ENCODE measurements at regions not wholly inside any gene's neighbourhood (a gene's known extent, or its start where the extent isn't known, plus 50 kb on each side); places are given as distances from the start of the nearest gene placed in this dataset.

GRCh38 chr11:69961738-69962137, 116.4 kb upstream of the ANO1 start:
- no peak for TF ChIP-seq ZFX (IDR thresholded peaks at IDR 0.05)
- TF ChIP-seq TCF7L2 (IDR thresholded peaks at IDR 0.05; ENCODE audit: borderline replicate concordance, extremely low read depth, insufficient read depth, insufficient read length): no peak
- TF ChIP-seq EZH2 (IDR thresholded peaks at IDR 0.05): no peak
- no peak for TF ChIP-seq YY1 (IDR thresholded peaks at IDR 0.05; ENCODE audit: extremely low read depth, insufficient replicate concordance, low read depth, low read length)
- no peak for TF ChIP-seq CEBPB (IDR thresholded peaks at IDR 0.05; ENCODE audit: low read depth)
- TF ChIP-seq CTCF (IDR thresholded peaks at IDR 0.05 in 2 of 3, conservative IDR thresholded peaks at IDR 0.05 in 1 of 3; ENCODE audit: borderline replicate concordance in 1 of 3, insufficient read depth in 1 of 3, low read depth in 2 of 3, low read length in 2 of 3): no peak
- no peak for TF ChIP-seq JUND (IDR thresholded peaks at IDR 0.05)
- TF ChIP-seq MAX (IDR thresholded peaks at IDR 0.05): no peak
- no peak for TF ChIP-seq POLR2A (IDR thresholded peaks at IDR 0.05; ENCODE audit: borderline replicate concordance, extremely low read depth, insufficient read depth, insufficient read length)
- no peak for TF ChIP-seq RAD21 (IDR thresholded peaks at IDR 0.05; ENCODE audit: low read depth)

All from HCT116 (cell line).